GM23338 (cell line): ENCODE measurements at regions not wholly inside any gene's neighbourhood (a gene's known extent, or its start where the extent isn't known, plus 50 kb on each side); places are given as distances from the start of the nearest gene placed in this dataset.

ENCODE experiments used
- ATAC-seq: fragments of 200-7000 bp; cut with Tn5 transposase; 3 replicates; pipeline ENCODE4 v1.9.1; 2020
- DNase-seq: peaks from one replicate; pipeline ENCODE4 v3.0.0-alpha.2; 2015; ENCODE audit warnings: low spot score
- H2AFZ ChIP-seq: fragments of 200-600 bp; sonication (generic); 2 replicates; pipeline ENCODE4 v1.8.0; 2016; ENCODE audit warnings: antibody characterized with exemption, mild to moderate bottlenecking, moderate library complexity
- H3F3A ChIP-seq: fragments of 200-600 bp; sonication (generic); replicated peaks from 2 replicates; pipeline ENCODE4 v1.8.0; 2017; ENCODE audit warnings: antibody characterized with exemption, mixed run types, low read depth
- H3K27ac ChIP-seq: fragments of 200-600 bp; sonication (generic); 2 replicates; pipeline ENCODE4 v1.6.1; 2016; ENCODE audit warnings: low read depth
- H3K27me3 ChIP-seq: fragments of 200-600 bp; sonication (generic); 2 replicates; pipeline ENCODE4 v1.8.0; 2016; ENCODE audit warnings: mild to moderate bottlenecking, mixed run types, moderate library complexity; ENCODE audit not compliant: insufficient read depth
- H3K36me3 ChIP-seq: fragments of 200-600 bp; sonication (generic); 2 replicates; pipeline ENCODE4 v1.8.0; 2016; ENCODE audit warnings: mild to moderate bottlenecking; ENCODE audit not compliant: insufficient read depth
- H3K4me1 ChIP-seq: fragments of 200-600 bp; sonication (generic); 2 replicates; pipeline ENCODE4 v1.8.0; 2016; ENCODE audit warnings: mild to moderate bottlenecking, moderate library complexity; ENCODE audit not compliant: insufficient read depth
- H3K4me2 ChIP-seq: fragments of 200-600 bp; sonication (generic); 2 replicates; pipeline ENCODE4 v1.7.1; 2017; ENCODE audit warnings: mixed run types
- H3K4me3 ChIP-seq: fragments of 200-600 bp; sonication (generic); 2 replicates; pipeline ENCODE4 v1.6.1; 2016; ENCODE audit warnings: mixed run types
- H3K79me2 ChIP-seq: fragments of 200-600 bp; sonication (generic); replicated peaks from 2 replicates; pipeline ENCODE4 v1.8.0; 2017; ENCODE audit warnings: mild to moderate bottlenecking; ENCODE audit not compliant: insufficient read depth
- H3K9me2 ChIP-seq: fragments of 200-600 bp; sonication (generic); 2 replicates; pipeline ENCODE4 v1.8.0; 2017; ENCODE audit not compliant: insufficient read depth
- H4K20me1 ChIP-seq: fragments of 200-600 bp; sonication (generic); replicated peaks from 2 replicates; pipeline ENCODE4 v1.8.0; 2017; ENCODE audit warnings: mild to moderate bottlenecking; ENCODE audit not compliant: insufficient read depth
- H3K27ac Mint-ChIP-seq: 2 replicates; pipeline ENCODE4 v1.8.0; 2020; ENCODE audit warnings: inconsistent platforms, mild to moderate bottlenecking, moderate library complexity, mixed read lengths
- H3K27me3 Mint-ChIP-seq: 3 replicates; pipeline ENCODE4 v1.8.0; 2022; ENCODE audit warnings: low read depth, mild to moderate bottlenecking, moderate library complexity, mixed read lengths, inconsistent platforms; ENCODE audit not compliant: insufficient read depth, poor library complexity
- H3K36me3 Mint-ChIP-seq: 3 replicates; pipeline ENCODE4 v1.8.0; 2021; ENCODE audit warnings: low read depth, mild to moderate bottlenecking, inconsistent platforms, moderate library complexity, mixed read lengths
- H3K4me1 Mint-ChIP-seq: 3 replicates; pipeline ENCODE4 v1.8.0; 2020; ENCODE audit warnings: mild to moderate bottlenecking, inconsistent platforms, mixed read lengths
- H3K4me3 Mint-ChIP-seq: 3 replicates; pipeline ENCODE4 v1.8.0; 2021; ENCODE audit warnings: moderate library complexity, mild to moderate bottlenecking, inconsistent platforms, mixed read lengths
- H3K9me3 Mint-ChIP-seq: 3 replicates; pipeline ENCODE4 v1.8.0; 2020; ENCODE audit warnings: moderate library complexity, mild to moderate bottlenecking, inconsistent platforms, mixed read lengths
- CREB1 ChIP-seq: fragments of 250-450 bp; sonication (Bioruptor Pico); IDR thresholded peaks from 2 replicates; pipeline ENCODE4 v1.5.0; 2020; ENCODE audit warnings: low read depth, mild to moderate bottlenecking, moderate library complexity
- CTCF ChIP-seq, 2 experiments: fragments of 200-600 bp in 1 of 2; sonication (generic) in 1 of 2; conservative IDR thresholded peaks; 2 replicates each; pipeline versions ENCODE4 v1.5.1 to v1.6.1; 2016 to 2017; ENCODE audit warnings: antibody characterized with exemption in 2 of 2, low read depth in 2 of 2, mild to moderate bottlenecking in 2 of 2, moderate library complexity in 1 of 2
- ETS1 ChIP-seq: IDR thresholded peaks from 2 replicates; pipeline ENCODE4 v1.6.1; 2016; ENCODE audit warnings: antibody characterized with exemption
- EZH2 ChIP-seq: fragments of 200-600 bp; sonication (generic); IDR thresholded peaks from one replicate; pipeline ENCODE4 v1.8.0; 2017; ENCODE audit warnings: antibody characterized with exemption, mild to moderate bottlenecking, low read depth; ENCODE audit not compliant: unreplicated experiment
- EZH2phosphoT487 ChIP-seq: fragments of 200-600 bp; sonication (generic); IDR thresholded peaks from one replicate; pipeline ENCODE4 v1.8.1; 2018; ENCODE audit warnings: antibody characterized with exemption; ENCODE audit not compliant: unreplicated experiment
- JUNB ChIP-seq: IDR thresholded peaks from one replicate; pipeline ENCODE4 v1.6.1; 2016; ENCODE audit warnings: antibody characterized with exemption; ENCODE audit not compliant: unreplicated experiment
- NANOG ChIP-seq: IDR thresholded peaks from 2 replicates; pipeline ENCODE4 v1.6.1; 2016; ENCODE audit warnings: antibody characterized with exemption, borderline replicate concordance
- POLR2AphosphoS5 ChIP-seq: IDR thresholded peaks from 2 replicates; pipeline ENCODE4 v1.6.1; 2016; ENCODE audit warnings: antibody characterized with exemption, low read depth
- REST ChIP-seq: IDR thresholded peaks from one replicate; pipeline ENCODE4 v1.6.1; 2018; ENCODE audit warnings: antibody characterized with exemption; ENCODE audit not compliant: unreplicated experiment
- STAT1 ChIP-seq: IDR thresholded peaks from one replicate; pipeline ENCODE4 v1.6.1; 2016; ENCODE audit warnings: antibody characterized with exemption; ENCODE audit not compliant: unreplicated experiment
- ZNF114 ChIP-seq: fragments of 250-450 bp; sonication (Bioruptor Pico); IDR thresholded peaks from 2 replicates; pipeline ENCODE4 v1.5.0; 2020; ENCODE audit warnings: mild to moderate bottlenecking, moderate library complexity
- ZNF331 ChIP-seq: fragments of 250-450 bp; sonication (Bioruptor Pico); IDR thresholded peaks from 2 replicates; pipeline ENCODE4 v1.5.0; 2020; ENCODE audit warnings: low read depth, mild to moderate bottlenecking, moderate library complexity
- ZNF462 ChIP-seq: fragments of 250-450 bp; sonication (Bioruptor Pico); IDR thresholded peaks from 2 replicates; pipeline ENCODE4 v1.5.0; 2020; ENCODE audit warnings: mild to moderate bottlenecking, moderate library complexity

GRCh38 chr5:15391704-15392397, 108.1 kb upstream of the FBXL7 start:
- DNase-seq (no peak), ATAC-seq (peak; percentile 53)
- H3K4me3 Mint-ChIP-seq, result no peak overlapping the region
- peaks cover 6% of the 10 kb centered on the region; the same call in 1 of the 3 replicates for H3K4me1 Mint-ChIP-seq
- Histone ChIP-seq H3K79me2 (no peaks in the 10 kb centered on the region), H2AFZ (peak overlapping the region; percentile 17; the same call in 1 of the 2 replicates), H3K4me2 (no peak overlapping the region), H3F3A (peaks cover 5% of the 10 kb centered on the region; the same call in 1 of the 2 replicates), H4K20me1 (no peaks in the 10 kb centered on the region), H3K4me1 (no peaks in the 10 kb centered on the region), H3K36me3 (peaks cover 8% of the 10 kb centered on the region; the same call in 1 of the 2 replicates), H3K27me3 (no peaks in the 10 kb centered on the region), H3K4me3 (no peak overlapping the region), H3K9me2 (no peaks in the 10 kb centered on the region), H3K27ac (no peak overlapping the region)
- peaks cover 12% of the 10 kb centered on the region for H3K9me3 Mint-ChIP-seq
- H3K27ac Mint-ChIP-seq, result no peak overlapping the region
- H3K27me3 Mint-ChIP-seq, result no peaks in the 10 kb centered on the region
- no peak for TF ChIP-seq REST
- no peak for TF ChIP-seq NANOG
- no peak for TF ChIP-seq JUNB
- TF ChIP-seq ETS1, result no peak
- TF ChIP-seq EZH2, result no peak
- TF ChIP-seq EZH2phosphoT487, result no peak
- no peak for TF ChIP-seq ZNF462
- no peak for TF ChIP-seq ZNF114
- TF ChIP-seq CTCF (conservative IDR thresholded peaks at IDR 0.05; ENCODE audit: low read depth in 2 of 2), result no peak
- no peak for TF ChIP-seq POLR2AphosphoS5
- no peak for TF ChIP-seq ZNF331
- TF ChIP-seq STAT1, result no peak
- no peak for TF ChIP-seq CREB1 (CRISPR knock-in tag)
- peaks cover 11% of the 10 kb centered on the region for H3K36me3 Mint-ChIP-seq
